ENCODE measurements at regions not wholly inside any gene's neighbourhood (a gene's known extent, or its start where the extent isn't known, plus 50 kb on each side); places are given as distances from the start of the nearest gene placed in this dataset.

- TF ChIP-seq GATA2 (IDR thresholded peaks at IDR 0.05; ENCODE audit: low read depth, low read length), result peak; percentile 90
- TF ChIP-seq GATA3 (IDR thresholded peaks at IDR 0.05; ENCODE audit: low read depth, low read length), result peak; percentile 91
Measured at GRCh38 chr13:109333893-109334651, 452.3 kb downstream of the IRS2 start.
